Body of pancreas (tissue), 4 donors: ENCODE measurements at regions not wholly inside any gene's neighbourhood (a gene's known extent, or its start where the extent isn't known, plus 50 kb on each side); places are given as distances from the start of the nearest gene placed in this dataset.

Experiments
- ATAC-seq: fragments of 150-250 bp; one replicate; pipeline ENCODE4 v1.9.1; 2016
- DNase-seq, 4 donors: peaks; one replicate each; pipeline ENCODE4 v3.0.0-alpha.2; 2019
- H3K27ac ChIP-seq, 4 donors: fragments of 200-600 bp; sonication (generic); 1 replicate in 3 of 4; 2 replicates in 1 of 4; pipeline versions ENCODE4 v1.5.1 to v1.6.1; 2016 to 2019; ENCODE audit warnings: mild to moderate bottlenecking in 1 of 4, mixed read lengths in 1 of 4, moderate library complexity in 1 of 4
- H3K27me3 ChIP-seq, 2 donors: fragments of 200-600 bp; sonication (generic); one replicate each; pipeline ENCODE4 v1.6.0; 2016; ENCODE audit warnings: mild to moderate bottlenecking in 1 of 2
- H3K36me3 ChIP-seq, 2 donors: fragments of 200-600 bp; sonication (generic); replicated peaks in 1 of 2; 2 replicates each; pipeline ENCODE4 v1.5.1; 2016; ENCODE audit warnings: low read depth in 2 of 2; ENCODE audit not compliant: insufficient read depth in 1 of 2
- H3K4me1 ChIP-seq: fragments of 200-600 bp; sonication (generic); one replicate; pipeline ENCODE4 v1.6.0; 2016
- H3K4me3 ChIP-seq, 2 donors: fragments of 200-600 bp; sonication (generic); 1 replicate in 1 of 2; 2 replicates in 1 of 2; pipeline ENCODE4 v1.5.1; 2016 to 2019
- H3K9me3 ChIP-seq, 3 donors: fragments of 200-600 bp; sonication (generic); 1 replicate in 2 of 3; 2 replicates in 1 of 3; pipeline ENCODE4 v1.5.1; 2016
- CTCF ChIP-seq, 7 experiments: fragments of 450-650 bp in 4 of 7; fragments of 200-600 bp in 3 of 7; sonication (generic) in 3 of 7; IDR thresholded peaks; one replicate each; pipeline ENCODE4 v1.5.1; 2016 to 2019; ENCODE audit warnings: antibody characterized with exemption in 7 of 7
- POLR2A ChIP-seq, 3 donors: fragments of 450-650 bp; IDR thresholded peaks; one replicate each; pipeline ENCODE4 v1.6.1; 2016; ENCODE audit warnings: antibody characterized with exemption in 3 of 3, mild to moderate bottlenecking in 2 of 3
- WGBS, 2 donors: methylation state at CpG; one replicate each; pipeline ENCODE4 v1.1.5; 2017; 5-methylcytosine and 5-hydroxymethylcytosine counted together
- intact Hi-C: fragments of 100-400 bp; cut with DNase I; formaldehyde crosslinking; loops from one replicate; pipeline ENCODE4 v1.15.1; 2023

GRCh38 chr5:1668141-1668721 lies 131.4 kb downstream of the MRPL36 start:
- DNase-seq (peak in 3 of 4 donors; percentile 36 to 69 (median 42)), ATAC-seq (peak; percentile 38)
- peaks cover 0 to 10% of the 10 kb centered on the region in 2 donors for H3K27me3 ChIP-seq
- H3K36me3 ChIP-seq, result no peaks in the 10 kb centered on the region
- H3K9me3 ChIP-seq, result no peaks in the 10 kb centered on the region
- TF ChIP-seq CTCF (IDR thresholded peaks at IDR 0.05) (no peak), POLR2A (IDR thresholded peaks at IDR 0.05) (peak in 1 of 3 donors; percentile 7)
- H3K4me1 ChIP-seq, result peaks cover 20% of the 10 kb centered on the region
- H3K27ac ChIP-seq, result no peak overlapping the region
- no peak overlapping the region for H3K4me3 ChIP-seq
- intact Hi-C loops, result loop anchor here (10.0 kb wide), 1 partner anchor 377 kb away; no protein-coding TSS in a partner anchor
- 1 to 6% methylated on average over 15 to 23 of the region's 23 CpGs for WGBS, 2 donors

- 4 to 6% methylated on average over 11 to 31 of the region's 38 CpGs for WGBS, 2 donors
- Histone ChIP-seq H3K4me1 (peaks cover 20% of the 10 kb centered on the region), H3K4me3 (no peak overlapping the region), H3K36me3 (no peaks in the 10 kb centered on the region), H3K27me3 (peaks cover 0 to 10% of the 10 kb centered on the region in 2 donors), H3K27ac (no peak overlapping the region), H3K9me3 (no peaks in the 10 kb centered on the region)
- intact Hi-C loops, result loop anchor here (10.0 kb wide), 1 partner anchor 377 kb away; no protein-coding TSS in a partner anchor
- TF ChIP-seq POLR2A (IDR thresholded peaks at IDR 0.05), result no peak
- TF ChIP-seq CTCF (IDR thresholded peaks at IDR 0.05), result no peak
- DNase-seq, result no peak
- ATAC-seq, result peak; percentile 33
These were observed 131.9 kb downstream of the MRPL36 start for GRCh38 chr5:1667648-1668140.

GRCh38 chr5:1666812-1667588 lies 132.6 kb downstream of the MRPL36 start:
- 6 to 59% methylated on average over 5 to 32 of the region's 62 CpGs for WGBS, 2 donors
- Histone ChIP-seq H3K9me3 (no peaks in the 10 kb centered on the region), H3K36me3 (no peaks in the 10 kb centered on the region), H3K27ac (no peak overlapping the region), H3K4me1 (peaks cover 20% of the 10 kb centered on the region), H3K4me3 (no peak overlapping the region), H3K27me3 (peaks cover 0 to 10% of the 10 kb centered on the region in 2 donors)
- intact Hi-C loops, result loop anchor here (10.0 kb wide), 1 partner anchor 378 kb away; no protein-coding TSS in a partner anchor
- ATAC-seq, result peak; percentile 46
- peak; percentile 32 to 72 (median 64) for DNase-seq
- no peak for TF ChIP-seq POLR2A (IDR thresholded peaks at IDR 0.05)
- TF ChIP-seq CTCF (IDR thresholded peaks at IDR 0.05), result peak in 6 of 7 experiments; percentile 20 to 75 (median 42)

GRCh38 chr5:1666221-1666620 lies 133.4 kb downstream of the MRPL36 start:
- 61 to 63% methylated on average over 5 of the region's 5 CpGs for WGBS, 2 donors
- H3K27me3 ChIP-seq, result peaks cover 0 to 10% of the 10 kb centered on the region in 2 donors

More at GRCh38 chr5:1666221-1666620, 133.4 kb downstream of the MRPL36 start:
- Histone ChIP-seq H3K9me3 (no peaks in the 10 kb centered on the region), H3K4me1 (peaks cover 20% of the 10 kb centered on the region), H3K27ac (no peak overlapping the region), H3K36me3 (no peaks in the 10 kb centered on the region), H3K4me3 (no peak overlapping the region)
- no peak for TF ChIP-seq CTCF (IDR thresholded peaks at IDR 0.05)
- TF ChIP-seq POLR2A (IDR thresholded peaks at IDR 0.05), result no peak
- ATAC-seq, result no peak
- intact Hi-C loops, result loop anchor here (10.0 kb wide), 1 partner anchor 379 kb away; no protein-coding TSS in a partner anchor
- no peak for DNase-seq
